HEK293 (cell line): ENCODE measurements at regions not wholly inside any gene's neighbourhood (a gene's known extent, or its start where the extent isn't known, plus 50 kb on each side); places are given as distances from the start of the nearest gene placed in this dataset.

ENCODE experiments used
- CTCF ChIA-PET: fragments of 350-600 bp; formaldehyde crosslinking; extraction: SDS; loops from one replicate; lab custom pipeline; 2021; ENCODE audit warnings: antibody characterized with exemption; lab: Yijun Ruan, JAX
- POLR2A ChIA-PET: fragments of 300-600 bp; formaldehyde crosslinking; extraction: SDS; loops from one replicate; lab custom pipeline; 2020; ENCODE audit warnings: antibody characterized with exemption, inconsistent platforms; lab: Yijun Ruan, JAX
- H3K27ac ChIP-seq: fragments of 200-500 bp; sonication (Bioruptor generic); 2 replicates; pipeline ENCODE4 v1.5.1; 2014; ENCODE audit warnings: low read depth, low read length, control low read depth, inconsistent platforms; ENCODE audit errors: extremely low read depth
- H3K36me3 ChIP-seq, 2 experiments: fragments of 200-500 bp in 1 of 2; sonication (Bioruptor generic) in 1 of 2; 1 replicate in 1 of 2; 2 replicates in 1 of 2; pipeline ENCODE4 v1.5.1; 2014 to 2017; ENCODE audit warnings: inconsistent platforms in 2 of 2, low read length in 2 of 2; ENCODE audit not compliant: control insufficient read depth in 2 of 2, insufficient read depth in 1 of 2
- H3K4me1 ChIP-seq: fragments of 200-500 bp; sonication (Bioruptor generic); 2 replicates; pipeline ENCODE4 v1.5.1; 2014; ENCODE audit warnings: mild to moderate bottlenecking, low read length, inconsistent platforms; ENCODE audit not compliant: control insufficient read depth, insufficient read depth
- H3K4me3 ChIP-seq: 2 replicates; pipeline ENCODE4 v1.5.1; 2011; ENCODE audit warnings: low read depth, mild to moderate bottlenecking, control low read depth, low read length, moderate library complexity
- H3K9me3 ChIP-seq: fragments of 200-500 bp; sonication (Bioruptor generic); 2 replicates; pipeline ENCODE4 v1.5.1; 2014; ENCODE audit warnings: low read depth, low read length, inconsistent platforms; ENCODE audit not compliant: control insufficient read depth, insufficient read depth
- BCL6B ChIP-seq: fragments of 450-650 bp; formaldehyde crosslinking; IDR thresholded peaks from 2 replicates; pipeline ENCODE4 v1.5.1; 2017; ENCODE audit warnings: missing biosample characterization, missing genetic modification characterization
- GFI1B ChIP-seq: fragments of 450-650 bp; formaldehyde crosslinking; IDR thresholded peaks from 2 replicates; pipeline ENCODE4 v1.5.1; 2016; ENCODE audit warnings: missing biosample characterization, missing genetic modification characterization
- IKZF3 ChIP-seq: fragments of 450-650 bp; IDR thresholded peaks from 2 replicates; pipeline ENCODE4 v1.5.0; 2018; ENCODE audit warnings: missing biosample characterization, mild to moderate bottlenecking, missing genetic modification characterization, moderate library complexity
- KLF8 ChIP-seq: fragments of 450-650 bp; formaldehyde crosslinking; IDR thresholded peaks from 2 replicates; pipeline ENCODE4 v1.5.1; 2016; ENCODE audit warnings: missing biosample characterization, missing genetic modification characterization
- OVOL3 ChIP-seq: fragments of 450-650 bp; formaldehyde crosslinking; IDR thresholded peaks from 2 replicates; pipeline ENCODE4 v1.5.1; 2016; ENCODE audit warnings: missing biosample characterization, missing genetic modification characterization
- PRDM1 ChIP-seq: fragments of 450-650 bp; formaldehyde crosslinking; IDR thresholded peaks from 2 replicates; pipeline ENCODE4; 2016; ENCODE audit warnings: missing biosample characterization, missing genetic modification characterization
- PRDM4 ChIP-seq: fragments of 450-650 bp; formaldehyde crosslinking; IDR thresholded peaks from 2 replicates; pipeline ENCODE4 v1.5.1; 2017; ENCODE audit warnings: missing biosample characterization, missing genetic modification characterization
- ZBTB11 ChIP-seq: fragments of 450-650 bp; formaldehyde crosslinking; conservative IDR thresholded peaks from 2 replicates; pipeline ENCODE4 v1.5.1; 2016; ENCODE audit warnings: low read depth, missing biosample characterization, missing genetic modification characterization
- ZBTB8A ChIP-seq: fragments of 450-650 bp; formaldehyde crosslinking; IDR thresholded peaks from 2 replicates; pipeline ENCODE4 v1.5.1; 2016; ENCODE audit warnings: missing biosample characterization, missing genetic modification characterization
- ZNF133 ChIP-seq: fragments of 450-650 bp; formaldehyde crosslinking; IDR thresholded peaks from 2 replicates; pipeline ENCODE4 v1.5.1; 2016; ENCODE audit warnings: missing biosample characterization, missing genetic modification characterization
- ZNF2 ChIP-seq: fragments of 450-650 bp; formaldehyde crosslinking; IDR thresholded peaks from 2 replicates; pipeline ENCODE4 v1.5.1; 2016; ENCODE audit warnings: missing biosample characterization, missing genetic modification characterization
- ZNF292 ChIP-seq: fragments of 450-650 bp; formaldehyde crosslinking; IDR thresholded peaks from 2 replicates; pipeline ENCODE4 v1.5.1; 2016; ENCODE audit warnings: low read depth, missing biosample characterization, missing genetic modification characterization, borderline replicate concordance
- ZNF488 ChIP-seq: fragments of 450-650 bp; formaldehyde crosslinking; IDR thresholded peaks from 2 replicates; pipeline ENCODE4 v1.5.1; 2016; ENCODE audit warnings: missing biosample characterization, missing genetic modification characterization
- ZNF501 ChIP-seq: fragments of 450-650 bp; formaldehyde crosslinking; IDR thresholded peaks from 2 replicates; pipeline ENCODE4 v1.5.1; 2016; ENCODE audit warnings: missing biosample characterization, missing genetic modification characterization
- ZNF530 ChIP-seq: fragments of 450-650 bp; formaldehyde crosslinking; IDR thresholded peaks from 2 replicates; pipeline ENCODE4 v1.5.1; 2016; ENCODE audit warnings: low read depth, missing biosample characterization, missing genetic modification characterization
- ZNF776 ChIP-seq: fragments of 450-650 bp; formaldehyde crosslinking; IDR thresholded peaks from 2 replicates; pipeline ENCODE4 v1.5.0; 2017; ENCODE audit warnings: missing biosample characterization, missing genetic modification characterization, borderline replicate concordance
- ZNF837 ChIP-seq: fragments of 450-650 bp; formaldehyde crosslinking; IDR thresholded peaks from 2 replicates; pipeline ENCODE4 v1.5.1; 2016; ENCODE audit warnings: missing biosample characterization, missing genetic modification characterization
- TF ChIP-seq, protein P1 (sequence below): fragments of 450-650 bp; formaldehyde crosslinking; IDR thresholded peaks from 2 replicates; pipeline ENCODE4 v1.5.1; 2017; ENCODE audit warnings: missing biosample characterization, missing genetic modification characterization
- TF ChIP-seq, protein P2 (sequence below): fragments of 450-650 bp; formaldehyde crosslinking; IDR thresholded peaks from 2 replicates; pipeline ENCODE4 v1.5.1; 2016; ENCODE audit warnings: missing biosample characterization, missing genetic modification characterization
- TF ChIP-seq, protein P3 (sequence below): fragments of 450-650 bp; formaldehyde crosslinking; IDR thresholded peaks from 2 replicates; pipeline ENCODE4 v1.5.1; 2016; ENCODE audit warnings: missing biosample characterization, missing genetic modification characterization

GRCh38 chr20:21933526-21933925 is 228.1 kb downstream of the PAX1 start (continued):
- TF ChIP-seq, protein P1, sequence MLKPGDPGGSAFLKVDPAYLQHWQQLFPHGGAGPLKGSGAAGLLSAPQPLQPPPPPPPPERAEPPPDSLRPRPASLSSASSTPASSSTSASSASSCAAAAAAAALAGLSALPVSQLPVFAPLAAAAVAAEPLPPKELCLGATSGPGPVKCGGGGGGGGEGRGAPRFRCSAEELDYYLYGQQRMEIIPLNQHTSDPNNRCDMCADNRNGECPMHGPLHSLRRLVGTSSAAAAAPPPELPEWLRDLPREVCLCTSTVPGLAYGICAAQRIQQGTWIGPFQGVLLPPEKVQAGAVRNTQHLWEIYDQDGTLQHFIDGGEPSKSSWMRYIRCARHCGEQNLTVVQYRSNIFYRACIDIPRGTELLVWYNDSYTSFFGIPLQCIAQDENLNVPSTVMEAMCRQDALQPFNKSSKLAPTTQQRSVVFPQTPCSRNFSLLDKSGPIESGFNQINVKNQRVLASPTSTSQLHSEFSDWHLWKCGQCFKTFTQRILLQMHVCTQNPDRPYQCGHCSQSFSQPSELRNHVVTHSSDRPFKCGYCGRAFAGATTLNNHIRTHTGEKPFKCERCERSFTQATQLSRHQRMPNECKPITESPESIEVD (tag by site-specific recombination), result no peak
- TF ChIP-seq, protein P2, sequence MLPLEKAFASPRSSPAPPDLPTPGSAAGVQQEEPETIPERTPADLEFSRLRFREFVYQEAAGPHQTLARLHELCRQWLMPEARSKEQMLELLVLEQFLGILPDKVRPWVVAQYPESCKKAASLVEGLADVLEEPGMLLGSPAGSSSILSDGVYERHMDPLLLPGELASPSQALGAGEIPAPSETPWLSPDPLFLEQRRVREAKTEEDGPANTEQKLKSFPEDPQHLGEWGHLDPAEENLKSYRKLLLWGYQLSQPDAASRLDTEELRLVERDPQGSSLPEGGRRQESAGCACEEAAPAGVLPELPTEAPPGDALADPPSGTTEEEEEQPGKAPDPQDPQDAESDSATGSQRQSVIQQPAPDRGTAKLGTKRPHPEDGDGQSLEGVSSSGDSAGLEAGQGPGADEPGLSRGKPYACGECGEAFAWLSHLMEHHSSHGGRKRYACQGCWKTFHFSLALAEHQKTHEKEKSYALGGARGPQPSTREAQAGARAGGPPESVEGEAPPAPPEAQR (tag by site-specific recombination), result no peak
- TF ChIP-seq ZNF501 (no peak), BCL6B (tag by site-specific recombination) (no peak), ZBTB8A (tag by site-specific recombination) (no peak)

DNA sequence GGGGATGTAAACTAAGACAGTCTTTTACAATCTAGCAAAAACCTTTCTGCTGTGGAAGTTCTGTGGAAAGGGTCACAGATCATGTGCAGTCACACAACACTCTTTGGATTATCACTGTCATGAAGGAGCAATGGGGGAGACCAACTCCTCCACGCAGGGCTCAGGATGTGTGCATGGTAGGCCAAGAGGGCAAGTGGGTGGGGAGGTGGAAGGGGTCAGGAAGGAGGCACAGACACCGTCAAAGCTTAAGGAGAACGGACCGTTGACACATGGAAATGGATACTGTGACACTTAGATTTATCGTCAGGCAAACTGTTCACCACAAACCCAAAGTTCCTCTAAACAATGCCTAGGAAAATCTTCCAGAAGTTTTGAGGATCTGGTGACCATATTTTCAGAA is 215.8 kb downstream of the PAX1 start:
- ChIA-PET POLR2A (no interaction called here), CTCF (no interaction called here)
- H3K9me3 ChIP-seq, result no peaks in the 10 kb centered on the region
- no peak overlapping the region for H3K27ac ChIP-seq
- H3K4me3 ChIP-seq, result no peak overlapping the region
- no peaks in the 10 kb centered on the region for H3K36me3 ChIP-seq
- TF ChIP-seq PRDM1 (tag by site-specific recombination), result no peak
- TF ChIP-seq ZNF530 (tag by site-specific recombination), result no peak
- no peak for TF ChIP-seq ZNF133 (tag by site-specific recombination)
- no peak for TF ChIP-seq KLF8 (tag by site-specific recombination)
- no peak for TF ChIP-seq GFI1B (tag by site-specific recombination)
- TF ChIP-seq OVOL3, result no peak
- TF ChIP-seq, protein P3, sequence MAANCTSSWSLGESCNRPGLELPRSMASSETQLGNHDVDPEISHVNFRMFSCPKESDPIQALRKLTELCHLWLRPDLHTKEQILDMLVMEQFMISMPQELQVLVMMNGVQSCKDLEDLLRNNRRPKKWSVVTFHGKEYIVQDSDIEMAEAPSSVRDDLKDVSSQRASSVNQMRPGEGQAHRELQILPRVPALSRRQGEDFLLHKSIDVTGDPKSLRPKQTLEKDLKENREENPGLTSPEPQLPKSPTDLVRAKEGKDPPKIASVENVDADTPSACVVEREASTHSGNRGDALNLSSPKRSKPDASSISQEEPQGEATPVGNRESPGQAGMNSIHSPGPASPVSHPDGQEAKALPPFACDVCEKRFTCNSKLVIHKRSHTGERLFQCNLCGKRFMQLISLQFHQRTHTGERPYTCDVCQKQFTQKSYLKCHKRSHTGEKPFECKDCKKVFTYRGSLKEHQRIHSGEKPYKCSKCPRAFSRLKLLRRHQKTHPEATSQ (tag by site-specific recombination), result no peak
- TF ChIP-seq PRDM4 (tag by site-specific recombination), result no peak
- TF ChIP-seq ZBTB11 (tag by site-specific recombination), result no peak
- no peak for TF ChIP-seq IKZF3 (tag by site-specific recombination)
- no peak for TF ChIP-seq ZNF488 (tag by site-specific recombination)
- TF ChIP-seq ZNF292, result no peak
- no peak for TF ChIP-seq ZNF2 (tag by site-specific recombination)
- TF ChIP-seq ZNF837 (tag by site-specific recombination), result no peak
- no peak for TF ChIP-seq ZNF776 (tag by site-specific recombination)
- H3K4me1 ChIP-seq, result no peaks in the 10 kb centered on the region
